GM12878 (cell line): ENCODE measurements at regions not wholly inside any gene's neighbourhood (a gene's known extent, or its start where the extent isn't known, plus 50 kb on each side); places are given as distances from the start of the nearest gene placed in this dataset.

Source experiments
- ATAC-seq: fragments of 200-7000 bp; cut with Tn5 transposase; 3 replicates; pipeline ENCODE4 v1.9.1; 2020; ENCODE audit warnings: mild to moderate bottlenecking, moderate library complexity
- BruUV-seq: library from RNA; stranded (reverse); fragments of 400-500 nt; replicated peaks from 2 replicates; lab custom pipeline; 2021; lab: Mats Ljungman, UMichigan
- CTCF ChIA-PET: fragments of 300-600 bp; sonication (Branson Sonifier 250); formaldehyde crosslinking; extraction: SDS; loops from one replicate; lab custom pipeline; 2021; ENCODE audit warnings: inconsistent platforms; lab: Yijun Ruan, JAX
- POLR2A ChIA-PET: fragments of 350-600 bp; formaldehyde crosslinking; extraction: SDS; loops from one replicate; lab custom pipeline; 2021; ENCODE audit warnings: inconsistent platforms; lab: Charles Lee
- RAD21 ChIA-PET: fragments of 300-600 bp; sonication (Branson Sonifier 250); formaldehyde crosslinking; loops from one replicate; lab custom pipeline; 2023; ENCODE audit warnings: antibody characterized with exemption; ENCODE audit not compliant: unreplicated experiment; lab: Charles Lee
- SMC1A ChIA-PET: fragments of 300-600 bp; sonication (Branson Sonifier 250); formaldehyde crosslinking; loops from one replicate; lab custom pipeline; 2023; ENCODE audit not compliant: unreplicated experiment, uncharacterized antibody; lab: Charles Lee
- DNase-seq: peaks from one replicate; pipeline ENCODE4 v3.0.0-alpha.2; 2011; ENCODE audit warnings: low read depth, low spot score
- FAIRE-seq: peaks from 3 replicates; lab custom pipeline; 2011; peaks lifted over from hg19 to GRCh38; lab: Jason Lieb, UNC
- H2AFZ ChIP-seq: 2 replicates; pipeline ENCODE4 v1.6.0; 2011; ENCODE audit warnings: low read depth, low read length, control low read depth; ENCODE audit not compliant: control insufficient read depth
- H3K27ac ChIP-seq: 2 replicates; pipeline ENCODE4 v1.5.1; 2011; ENCODE audit warnings: control low read depth; ENCODE audit not compliant: control insufficient read depth, insufficient read depth
- H3K27me3 ChIP-seq, 2 experiments: replicated peaks in 1 of 2; 2 replicates each; pipeline versions ENCODE4 v1.6.0 to v1.6.1; 2011; ENCODE audit warnings: low read length in 1 of 2; ENCODE audit not compliant: control insufficient read depth in 2 of 2, insufficient read depth in 2 of 2
- H3K36me3 ChIP-seq, 2 experiments: 2 replicates each; pipeline ENCODE4 v1.5.1; 2011; ENCODE audit warnings: low read length in 1 of 2; ENCODE audit not compliant: control insufficient read depth in 2 of 2, insufficient read depth in 2 of 2
- H3K4me1 ChIP-seq: 2 replicates; pipeline ENCODE4 v1.6.1; 2011; ENCODE audit warnings: mild to moderate bottlenecking, low read length, moderate library complexity, mixed read lengths; ENCODE audit not compliant: control insufficient read depth, insufficient read depth
- H3K4me2 ChIP-seq: 2 replicates; pipeline ENCODE4 v1.6.0; 2011; ENCODE audit warnings: control low read depth; ENCODE audit not compliant: control insufficient read depth, insufficient read depth
- H3K4me3 ChIP-seq: fragments of 200-600 bp; sonication (generic); 2 replicates; pipeline ENCODE4 v1.5.1; 2016
- H3K79me2 ChIP-seq: 2 replicates; pipeline ENCODE4 v1.6.0; 2011; ENCODE audit warnings: low read length; ENCODE audit not compliant: control insufficient read depth, insufficient read depth
- H3K9ac ChIP-seq: 2 replicates; pipeline ENCODE4 v1.8.0; 2011; ENCODE audit warnings: low read length, control low read depth, mixed read lengths; ENCODE audit not compliant: control insufficient read depth, insufficient read depth
- H3K9me3 ChIP-seq: replicated peaks from 3 replicates; pipeline ENCODE4 v1.5.1; 2011; ENCODE audit warnings: mild to moderate bottlenecking, low read length; ENCODE audit not compliant: control insufficient read depth, insufficient read depth
- H4K20me1 ChIP-seq: 2 replicates; pipeline ENCODE4 v1.6.0; 2011; ENCODE audit not compliant: control insufficient read depth, insufficient read depth
- BMI1 ChIP-seq: fragments of 450-650 bp; IDR thresholded peaks from 2 replicates; pipeline ENCODE4 v1.6.1; 2016; ENCODE audit warnings: mild to moderate bottlenecking, moderate library complexity, borderline replicate concordance
- KAT2A ChIP-seq: conservative IDR thresholded peaks from 2 replicates; pipeline ENCODE4 v1.6.1; 2011; ENCODE audit warnings: low read depth, low read length; ENCODE audit not compliant: control insufficient read depth
- KLF5 ChIP-seq: fragments of 450-650 bp; IDR thresholded peaks from 2 replicates; pipeline ENCODE4 v1.6.1; 2014; ENCODE audit warnings: mild to moderate bottlenecking; ENCODE audit not compliant: partially characterized antibody
- MAX ChIP-seq: IDR thresholded peaks from 2 replicates; pipeline ENCODE4 v1.6.1; 2012; ENCODE audit warnings: low read depth, low read length, improper control_type of control experiment
- PAX8 ChIP-seq: fragments of 450-650 bp; IDR thresholded peaks from 2 replicates; pipeline ENCODE4 v1.6.1; 2017; ENCODE audit warnings: mild to moderate bottlenecking, moderate library complexity
- RAD21 ChIP-seq: IDR thresholded peaks from 2 replicates; pipeline ENCODE4 v1.6.1; 2011; ENCODE audit warnings: mild to moderate bottlenecking, low read depth, low read length, moderate library complexity; ENCODE audit not compliant: insufficient read depth
- RB1 ChIP-seq: fragments of 450-650 bp; formaldehyde crosslinking; IDR thresholded peaks from 2 replicates; pipeline ENCODE4 v1.6.1; 2017; ENCODE audit warnings: mild to moderate bottlenecking, borderline replicate concordance
- SMC3 ChIP-seq: IDR thresholded peaks from 2 replicates; pipeline ENCODE4 v1.6.1; 2011; ENCODE audit warnings: low read length, improper control_type of control experiment, borderline replicate concordance
- SREBF1 ChIP-seq: IDR thresholded peaks from 2 replicates; pipeline ENCODE4 v1.6.1; 2012; ENCODE audit warnings: mild to moderate bottlenecking, low read length
- ZBED1 ChIP-seq: IDR thresholded peaks from 2 replicates; pipeline ENCODE4 v1.6.1; 2016; ENCODE audit warnings: borderline replicate concordance
- ZBTB33 ChIP-seq: fragments of 450-650 bp; IDR thresholded peaks from 2 replicates; pipeline ENCODE4 v1.6.1; 2017; ENCODE audit warnings: mild to moderate bottlenecking
- ZNF384 ChIP-seq: IDR thresholded peaks from 2 replicates; pipeline ENCODE4 v1.6.1; 2012; ENCODE audit warnings: low read depth, mild to moderate bottlenecking, low read length, improper control_type of control experiment, borderline replicate concordance
- ZNF622 ChIP-seq: fragments of 450-650 bp; IDR thresholded peaks from 2 replicates; pipeline ENCODE4 v1.6.1; 2017; ENCODE audit warnings: mild to moderate bottlenecking, inconsistent platforms
- WGBS: methylation state at CpG from one replicate; pipeline ENCODE4 v1.1.6; 2016; ENCODE audit warnings: low lambda C conversion rate; ENCODE audit not compliant: insufficient replicate concordance, insufficient coverage; ENCODE audit errors: missing lambda C conversion rate; 5-methylcytosine and 5-hydroxymethylcytosine counted together
- in situ Hi-C: fragments of 300-500 bp; cut with MboI; formaldehyde crosslinking; loops from 9 replicates; pipeline ENCODE4 v1.14.3; 2018; ENCODE audit warnings: mixed read lengths
- intact Hi-C: fragments of 100-400 bp; cut with micrococcal nuclease; formaldehyde crosslinking; loops from one replicate; pipeline ENCODE4 v1.14.2; 2022; ENCODE audit not compliant: unreplicated experiment
- TF ChIP-seq, protein P1 (sequence below): fragments of 450-650 bp; IDR thresholded peaks from 2 replicates; pipeline ENCODE4 v1.6.1; 2017; ENCODE audit warnings: antibody characterized with exemption, mild to moderate bottlenecking, moderate library complexity
- TF ChIP-seq, protein P2 (sequence below): IDR thresholded peaks from 2 replicates; pipeline ENCODE4 v1.6.1; 2011; ENCODE audit warnings: low read depth, mild to moderate bottlenecking, low read length, moderate library complexity, borderline replicate concordance; ENCODE audit errors: extremely low read depth
- TF ChIP-seq, protein P3 (sequence below), 3 experiments: IDR thresholded peaks in 2 of 3; conservative IDR thresholded peaks in 1 of 3; 2 replicates each; pipeline ENCODE4 v1.5.1; 2011; ENCODE audit warnings: low read depth in 3 of 3, low read length in 3 of 3, mild to moderate bottlenecking in 3 of 3, control low read depth in 2 of 3, moderate library complexity in 2 of 3, inconsistent platforms in 1 of 3, mixed read lengths in 1 of 3; ENCODE audit not compliant: control insufficient read depth in 2 of 3, insufficient read depth in 1 of 3; ENCODE audit errors: extremely low read depth in 1 of 3

DNA sequence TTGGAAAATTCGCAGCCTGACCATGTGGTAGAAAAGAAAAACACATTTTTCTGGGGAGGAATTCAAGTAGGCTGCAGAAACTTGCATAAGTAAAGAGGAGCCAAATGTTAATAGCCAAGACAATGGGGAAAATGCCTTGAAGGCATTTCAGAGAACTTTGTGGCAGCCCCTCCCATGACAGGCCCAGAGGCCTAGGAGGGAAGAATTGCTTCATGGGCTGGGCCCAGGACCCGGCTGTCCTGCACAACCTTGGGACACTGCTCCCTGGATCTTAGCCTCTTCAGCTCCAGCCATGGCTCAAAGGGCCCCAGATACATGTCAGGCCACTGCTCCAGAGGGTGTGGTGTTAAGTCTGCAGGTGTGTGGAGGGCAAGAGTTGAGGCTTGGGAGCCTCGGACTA lies 158.6 kb downstream of the OSTF1 start (continued):
- TF ChIP-seq, protein P1, sequence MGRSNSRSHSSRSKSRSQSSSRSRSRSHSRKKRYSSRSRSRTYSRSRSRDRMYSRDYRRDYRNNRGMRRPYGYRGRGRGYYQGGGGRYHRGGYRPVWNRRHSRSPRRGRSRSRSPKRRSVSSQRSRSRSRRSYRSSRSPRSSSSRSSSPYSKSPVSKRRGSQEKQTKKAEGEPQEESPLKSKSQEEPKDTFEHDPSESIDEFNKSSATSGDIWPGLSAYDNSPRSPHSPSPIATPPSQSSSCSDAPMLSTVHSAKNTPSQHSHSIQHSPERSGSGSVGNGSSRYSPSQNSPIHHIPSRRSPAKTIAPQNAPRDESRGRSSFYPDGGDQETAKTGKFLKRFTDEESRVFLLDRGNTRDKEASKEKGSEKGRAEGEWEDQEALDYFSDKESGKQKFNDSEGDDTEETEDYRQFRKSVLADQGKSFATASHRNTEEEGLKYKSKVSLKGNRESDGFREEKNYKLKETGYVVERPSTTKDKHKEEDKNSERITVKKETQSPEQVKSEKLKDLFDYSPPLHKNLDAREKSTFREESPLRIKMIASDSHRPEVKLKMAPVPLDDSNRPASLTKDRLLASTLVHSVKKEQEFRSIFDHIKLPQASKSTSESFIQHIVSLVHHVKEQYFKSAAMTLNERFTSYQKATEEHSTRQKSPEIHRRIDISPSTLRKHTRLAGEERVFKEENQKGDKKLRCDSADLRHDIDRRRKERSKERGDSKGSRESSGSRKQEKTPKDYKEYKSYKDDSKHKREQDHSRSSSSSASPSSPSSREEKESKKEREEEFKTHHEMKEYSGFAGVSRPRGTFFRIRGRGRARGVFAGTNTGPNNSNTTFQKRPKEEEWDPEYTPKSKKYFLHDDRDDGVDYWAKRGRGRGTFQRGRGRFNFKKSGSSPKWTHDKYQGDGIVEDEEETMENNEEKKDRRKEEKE = no peak
- TF ChIP-seq KLF5 = no peak
- no peak for TF ChIP-seq ZBED1
- no peak for TF ChIP-seq SREBF1

DNA sequence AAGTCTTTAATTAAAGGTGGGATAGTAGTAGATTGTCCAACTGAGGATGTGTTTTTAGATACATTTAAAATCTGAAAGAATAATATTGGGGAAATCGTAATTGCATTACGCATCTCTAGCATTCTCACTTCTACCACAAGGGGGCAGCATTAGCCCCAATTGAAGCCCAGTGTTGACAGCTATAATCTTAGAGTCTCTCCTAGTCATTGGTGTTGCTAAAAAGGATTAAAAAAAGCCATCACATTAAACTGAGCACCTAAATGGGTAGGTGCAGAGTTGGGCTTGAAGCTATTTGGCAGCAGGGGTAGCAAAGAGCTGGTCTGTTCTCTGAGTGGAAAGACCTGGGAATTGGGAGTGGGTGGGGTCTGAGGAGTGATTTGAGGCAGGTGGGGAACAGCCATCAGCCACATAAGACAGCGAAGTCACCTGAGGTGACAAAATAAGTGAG lies 177.2 kb downstream of the OSTF1 start:
- Histone ChIP-seq H4K20me1 (no peaks in the 10 kb centered on the region), H3K27ac (no peak overlapping the region), H2AFZ (no peak overlapping the region), H3K79me2 (no peaks in the 10 kb centered on the region), H3K9me3 (no peaks in the 10 kb centered on the region), H3K36me3 (no peaks in the 10 kb centered on the region), H3K4me1 (no peaks in the 10 kb centered on the region), H3K9ac (no peak overlapping the region), H3K4me2 (no peak overlapping the region), H3K4me3 (no peak overlapping the region), H3K27me3 (no peaks in the 10 kb centered on the region; a peak in 1 of 4 replicates)
- in situ Hi-C loops (no loop called here), intact Hi-C loops (loop anchor here (1.0 to 10.0 kb wide), 4 partner anchors 217 to 1439 kb away; no protein-coding TSS in a partner anchor)
- ChIA-PET RAD21 (interaction anchor here (0.9 to 1.9 kb wide), 2 partner anchors 590 to 601 kb away, joined by 4 to 5 read pairs; no protein-coding TSS in a partner anchor), SMC1A (interaction anchor here (0.9 to 2.6 kb wide), 7 partner anchors 10 to 1037 kb away, joined by 3 to 13 read pairs (median 3); no protein-coding TSS in a partner anchor), POLR2A (no interaction called here), CTCF (interaction anchor here (0.6 to 2.0 kb wide), 15 partner anchors 10 to 1438 kb away, joined by 3 to 15 read pairs (median 4); no protein-coding TSS in a partner anchor)
- FAIRE-seq (no peak), ATAC-seq (peak; percentile 87), DNase-seq (no peak)
- 0% methylated on average over 3 of the region's 3 CpGs for WGBS
- no TSS peak for BruUV-seq
- no peak for TF ChIP-seq MAX
- TF ChIP-seq ZBTB33 = no peak
- no peak for TF ChIP-seq BMI1
- TF ChIP-seq ZNF384 = no peak
- TF ChIP-seq, protein P2, sequence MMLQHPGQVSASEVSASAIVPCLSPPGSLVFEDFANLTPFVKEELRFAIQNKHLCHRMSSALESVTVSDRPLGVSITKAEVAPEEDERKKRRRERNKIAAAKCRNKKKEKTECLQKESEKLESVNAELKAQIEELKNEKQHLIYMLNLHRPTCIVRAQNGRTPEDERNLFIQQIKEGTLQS = no peak
- TF ChIP-seq, protein P3, sequence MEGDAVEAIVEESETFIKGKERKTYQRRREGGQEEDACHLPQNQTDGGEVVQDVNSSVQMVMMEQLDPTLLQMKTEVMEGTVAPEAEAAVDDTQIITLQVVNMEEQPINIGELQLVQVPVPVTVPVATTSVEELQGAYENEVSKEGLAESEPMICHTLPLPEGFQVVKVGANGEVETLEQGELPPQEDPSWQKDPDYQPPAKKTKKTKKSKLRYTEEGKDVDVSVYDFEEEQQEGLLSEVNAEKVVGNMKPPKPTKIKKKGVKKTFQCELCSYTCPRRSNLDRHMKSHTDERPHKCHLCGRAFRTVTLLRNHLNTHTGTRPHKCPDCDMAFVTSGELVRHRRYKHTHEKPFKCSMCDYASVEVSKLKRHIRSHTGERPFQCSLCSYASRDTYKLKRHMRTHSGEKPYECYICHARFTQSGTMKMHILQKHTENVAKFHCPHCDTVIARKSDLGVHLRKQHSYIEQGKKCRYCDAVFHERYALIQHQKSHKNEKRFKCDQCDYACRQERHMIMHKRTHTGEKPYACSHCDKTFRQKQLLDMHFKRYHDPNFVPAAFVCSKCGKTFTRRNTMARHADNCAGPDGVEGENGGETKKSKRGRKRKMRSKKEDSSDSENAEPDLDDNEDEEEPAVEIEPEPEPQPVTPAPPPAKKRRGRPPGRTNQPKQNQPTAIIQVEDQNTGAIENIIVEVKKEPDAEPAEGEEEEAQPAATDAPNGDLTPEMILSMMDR (IDR thresholded peaks at IDR 0.05 in 2 of 3, conservative IDR thresholded peaks at IDR 0.05 in 1 of 3; ENCODE audit: control insufficient read depth in 2 of 3, extremely low read depth in 1 of 3, insufficient read depth in 1 of 3, low read depth in 3 of 3, low read length in 3 of 3) = peak; percentile 75 to 85 (median 79)
- no peak for TF ChIP-seq KAT2A
- TF ChIP-seq ZNF622 = no peak
- TF ChIP-seq PAX8 = no peak
- TF ChIP-seq SMC3 = peak; percentile 79
- TF ChIP-seq RB1 = no peak
- TF ChIP-seq RAD21 = peak; percentile 79
